Central memory CD8-positive, alpha-beta T cell (primary cell): ENCODE measurements at regions not wholly inside any gene's neighbourhood (a gene's known extent, or its start where the extent isn't known, plus 50 kb on each side); places are given as distances from the start of the nearest gene placed in this dataset.

Source experiments
- ATAC-seq: fragments of 150-1000 bp; cut with Tn5 transposase; replicated peaks from 2 replicates; pipeline ENCODE4 v1.10.0; 2022; ENCODE audit warnings: mild to moderate bottlenecking, moderate FRiP score, moderate number of reproducible peaks; ENCODE audit not compliant: poor library complexity, severe bottlenecking; ENCODE audit errors: extremely low read depth
- DNase-seq, 2 donors: peaks; one replicate each; pipeline ENCODE4 v3.0.0; 2021; ENCODE audit warnings: low spot score in 2 of 2
- H3K27ac Mint-ChIP-seq: one replicate; pipeline ENCODE4 v1.8.0; 2022; ENCODE audit warnings: low read depth, mild to moderate bottlenecking, moderate library complexity, mixed read lengths
- H3K27me3 Mint-ChIP-seq: one replicate; pipeline ENCODE4 v1.8.0; 2022; ENCODE audit warnings: mixed read lengths
- H3K36me3 Mint-ChIP-seq: one replicate; pipeline ENCODE4 v1.8.0; 2022; ENCODE audit warnings: mild to moderate bottlenecking, moderate library complexity, mixed read lengths; ENCODE audit not compliant: insufficient read depth
- H3K4me1 Mint-ChIP-seq: one replicate; pipeline ENCODE4 v1.8.0; 2022; ENCODE audit warnings: mixed read lengths
- H3K4me3 Mint-ChIP-seq: one replicate; pipeline ENCODE4 v1.8.0; 2022; ENCODE audit warnings: mild to moderate bottlenecking, moderate library complexity, mixed read lengths
- H3K9me3 Mint-ChIP-seq: one replicate; pipeline ENCODE4 v1.8.0; 2022; ENCODE audit warnings: mixed read lengths

DNA sequence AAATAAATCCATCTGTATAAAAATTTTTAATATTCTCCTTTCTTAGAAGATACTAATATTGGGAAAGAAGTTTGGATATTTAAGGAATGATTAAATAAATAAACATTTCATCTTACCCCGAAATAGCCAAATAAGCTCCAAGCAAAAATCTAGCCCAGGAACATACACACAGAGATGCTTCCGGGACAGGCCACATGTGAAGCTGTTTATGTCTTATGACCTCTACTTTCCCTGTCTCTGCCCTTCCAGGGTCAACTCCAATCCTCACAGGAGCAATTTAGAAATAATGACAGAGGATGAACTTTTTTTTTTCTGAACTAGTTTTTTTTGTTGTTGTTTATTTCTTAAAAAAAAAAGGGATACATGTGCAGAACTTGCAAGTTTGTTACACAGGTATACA, 89.4 kb downstream of the BTG1 start:
- no peak for DNase-seq
- Mint-ChIP-seq H3K9me3 (peaks cover 6% of the 10 kb centered on the region), H3K27me3 (no peaks in the 10 kb centered on the region), H3K36me3 (peaks cover 3% of the 10 kb centered on the region), H3K4me1 (peaks cover 36% of the 10 kb centered on the region), H3K27ac (no peak overlapping the region), H3K4me3 (peak overlapping the region; percentile 36)
- no peak for ATAC-seq

DNA sequence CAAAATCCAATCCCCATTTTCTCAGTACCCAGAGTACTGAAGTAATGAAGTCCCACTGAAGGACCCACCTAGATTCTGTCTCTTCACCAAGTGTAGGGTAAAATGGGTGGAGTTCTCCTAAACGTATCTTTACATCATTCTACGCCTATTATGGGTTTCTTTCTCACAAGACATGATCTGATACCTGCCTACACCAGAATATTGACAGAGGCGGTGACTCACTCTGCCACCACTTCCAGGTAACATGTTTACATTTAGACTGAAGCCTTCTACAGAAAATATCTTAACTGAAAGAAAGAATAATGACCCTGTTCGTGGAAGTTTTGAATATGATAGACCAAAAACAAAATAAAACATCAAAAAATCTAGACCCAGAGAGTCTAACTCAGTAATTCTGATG, 89.8 kb downstream of the BTG1 start:
- H3K4me1 Mint-ChIP-seq: peaks cover 36% of the 10 kb centered on the region
- H3K36me3 Mint-ChIP-seq: peaks cover 4% of the 10 kb centered on the region
- H3K27ac Mint-ChIP-seq: peak overlapping the region; percentile 77
- peaks cover 6% of the 10 kb centered on the region for H3K9me3 Mint-ChIP-seq
- H3K27me3 Mint-ChIP-seq: no peaks in the 10 kb centered on the region
- ATAC-seq (peak; percentile 95), DNase-seq (peak in 1 of 2 donors; percentile 28)
- H3K4me3 Mint-ChIP-seq: peak overlapping the region; percentile 36

DNA sequence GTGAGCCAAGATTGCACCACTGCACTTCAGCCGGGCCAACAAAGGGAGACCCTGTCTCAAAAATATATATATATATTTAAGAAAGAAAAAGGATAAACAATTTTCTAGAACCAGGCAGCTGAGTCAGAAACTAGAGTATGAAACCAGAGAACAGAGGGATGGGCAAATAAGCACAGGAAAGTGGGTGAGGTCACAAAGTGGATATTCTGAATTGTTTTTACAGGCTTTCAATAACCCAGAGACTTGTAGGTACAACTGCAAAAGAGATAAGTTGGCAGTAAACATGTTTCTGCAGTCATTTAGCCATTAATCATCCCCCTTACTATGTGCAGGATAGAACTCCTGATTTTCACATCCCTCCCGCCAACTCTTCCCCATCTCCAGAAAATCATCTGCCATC, 94.2 kb downstream of the BTG1 start:
- Mint-ChIP-seq H3K9me3 (peaks cover 6% of the 10 kb centered on the region), H3K27ac (no peak overlapping the region), H3K27me3 (no peaks in the 10 kb centered on the region), H3K4me3 (no peak overlapping the region), H3K4me1 (peaks cover 36% of the 10 kb centered on the region), H3K36me3 (peaks cover 2% of the 10 kb centered on the region)
- no peak for DNase-seq
- no peak for ATAC-seq

DNA sequence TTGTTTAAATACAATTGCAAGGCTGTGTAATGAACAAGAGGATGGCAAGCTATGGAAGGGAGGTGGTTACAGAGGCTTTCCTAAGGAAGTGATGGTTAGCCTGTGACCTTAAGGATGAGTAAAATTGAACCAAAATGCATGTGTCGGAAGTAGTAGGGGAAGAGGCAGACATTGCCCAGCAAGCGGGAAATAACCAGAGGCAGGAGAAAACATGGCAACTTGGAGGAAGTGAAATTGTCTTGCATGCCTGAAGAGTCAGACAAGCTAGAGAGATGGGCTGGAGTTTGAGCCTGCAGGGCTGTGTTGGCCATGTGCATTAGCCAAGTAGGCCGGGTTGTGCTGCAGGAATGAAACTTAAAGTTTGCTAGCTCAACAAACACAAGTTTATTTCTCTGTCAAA, 96.2 kb downstream of the BTG1 start:
- no peaks in the 10 kb centered on the region for H3K27me3 Mint-ChIP-seq
- peaks cover 2% of the 10 kb centered on the region for H3K36me3 Mint-ChIP-seq
- DNase-seq (no peak), ATAC-seq (no peak)
- H3K9me3 Mint-ChIP-seq: peaks cover 6% of the 10 kb centered on the region
- H3K4me3 Mint-ChIP-seq: no peak overlapping the region
- H3K4me1 Mint-ChIP-seq: peaks cover 32% of the 10 kb centered on the region
- no peak overlapping the region for H3K27ac Mint-ChIP-seq

DNA sequence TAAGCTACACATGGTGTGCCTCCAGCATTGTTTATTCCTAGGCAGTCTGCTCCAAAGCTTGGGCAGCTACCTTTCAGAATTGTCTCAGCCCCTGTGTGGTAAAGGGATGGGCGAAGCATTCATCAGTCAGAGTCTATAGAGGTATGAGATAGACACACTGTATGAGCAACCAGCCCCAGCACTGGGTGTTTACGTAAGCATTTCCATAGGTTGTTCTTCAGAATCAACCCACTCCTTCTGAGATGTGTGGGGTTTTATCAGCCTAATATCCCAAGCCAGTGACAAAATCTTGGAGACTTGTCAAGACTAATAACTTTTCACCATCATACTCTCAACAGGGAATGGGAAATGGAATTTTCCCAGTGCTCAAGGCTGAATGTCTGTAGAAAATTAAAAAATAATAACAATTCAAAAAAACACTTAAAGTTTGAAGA, 98.2 kb downstream of the BTG1 start:
- Mint-ChIP-seq H3K4me1 (peaks cover 36% of the 10 kb centered on the region), H3K36me3 (peaks cover 2% of the 10 kb centered on the region), H3K4me3 (peak overlapping the region; percentile 74), H3K9me3 (no peaks in the 10 kb centered on the region), H3K27me3 (no peaks in the 10 kb centered on the region), H3K27ac (peak overlapping the region; percentile 81)
- DNase-seq (no peak), ATAC-seq (peak; percentile 66)

DNA sequence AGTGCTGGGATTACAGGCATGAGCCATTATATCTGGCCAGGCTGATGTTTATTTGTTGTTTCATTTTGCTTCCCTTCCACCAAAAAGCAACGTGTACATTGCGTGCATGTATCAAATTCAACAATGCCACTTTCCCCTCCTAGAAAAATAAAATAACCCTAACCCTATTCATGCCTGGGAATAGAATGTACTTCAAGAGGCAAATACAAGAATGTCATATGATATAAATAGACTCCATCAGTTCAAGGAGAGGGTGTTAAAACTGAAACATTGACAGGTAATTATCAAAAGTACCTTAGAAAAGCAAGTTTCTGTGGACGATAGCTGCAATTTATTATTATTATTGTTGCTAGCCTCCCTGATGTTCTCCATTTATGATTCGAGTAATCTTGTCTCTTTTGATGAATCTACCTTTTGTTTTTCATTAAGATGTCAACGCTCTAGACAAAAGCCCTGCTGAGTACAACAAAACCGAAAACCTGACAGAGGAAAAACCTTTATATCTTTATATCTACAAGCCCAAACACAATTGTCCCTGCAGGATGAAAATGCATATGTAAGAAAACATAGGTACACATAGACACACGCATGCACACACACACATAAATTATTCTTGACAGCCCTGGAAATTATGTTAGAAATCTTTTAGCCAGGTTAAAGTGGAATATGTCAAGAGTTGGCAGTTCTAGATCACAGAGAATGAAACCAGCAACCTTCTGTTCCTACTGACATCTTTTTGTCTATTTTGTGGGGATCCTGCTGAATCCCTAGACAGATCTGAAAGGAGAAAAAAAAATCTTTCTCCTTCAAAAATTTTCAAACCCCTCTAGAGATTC, 98.9 kb downstream of the BTG1 start:
- peak overlapping the region; percentile 81 for H3K27ac Mint-ChIP-seq
- peak; percentile 30 for ATAC-seq

DNA sequence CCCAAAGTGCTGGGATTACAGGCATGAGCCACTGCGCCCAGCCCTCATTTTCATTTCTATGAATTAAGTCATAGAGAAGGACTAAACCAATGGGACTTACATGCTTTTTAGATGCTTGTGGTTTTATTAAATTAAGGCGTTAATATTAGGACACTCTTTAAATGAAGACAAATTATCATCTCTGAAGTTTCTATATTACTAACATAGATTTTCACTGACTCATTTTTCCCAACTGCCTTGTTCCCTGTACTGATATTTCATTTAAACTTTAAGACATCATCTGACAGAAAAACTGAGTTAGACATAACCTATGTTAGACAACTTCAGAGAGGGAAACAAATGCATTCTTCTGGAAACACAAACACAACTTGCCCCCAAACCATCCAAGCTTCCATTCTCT, 99.8 kb downstream of the BTG1 start:
- Mint-ChIP-seq H3K27ac (peak overlapping the region; percentile 81), H3K4me1 (peaks cover 45% of the 10 kb centered on the region), H3K9me3 (no peaks in the 10 kb centered on the region), H3K4me3 (peak overlapping the region; percentile 74), H3K27me3 (no peaks in the 10 kb centered on the region), H3K36me3 (peaks cover under 1% of the 10 kb centered on the region)
- DNase-seq: no peak
- no peak for ATAC-seq

More for the DNA sequence above, 98.9 kb downstream of the BTG1 start:
- H3K27me3 Mint-ChIP-seq: no peaks in the 10 kb centered on the region
- no peaks in the 10 kb centered on the region for H3K9me3 Mint-ChIP-seq
- no peak for DNase-seq
- H3K4me3 Mint-ChIP-seq: peak overlapping the region; percentile 74
- peaks cover 2% of the 10 kb centered on the region for H3K36me3 Mint-ChIP-seq
- H3K4me1 Mint-ChIP-seq: peaks cover 39% of the 10 kb centered on the region

DNA sequence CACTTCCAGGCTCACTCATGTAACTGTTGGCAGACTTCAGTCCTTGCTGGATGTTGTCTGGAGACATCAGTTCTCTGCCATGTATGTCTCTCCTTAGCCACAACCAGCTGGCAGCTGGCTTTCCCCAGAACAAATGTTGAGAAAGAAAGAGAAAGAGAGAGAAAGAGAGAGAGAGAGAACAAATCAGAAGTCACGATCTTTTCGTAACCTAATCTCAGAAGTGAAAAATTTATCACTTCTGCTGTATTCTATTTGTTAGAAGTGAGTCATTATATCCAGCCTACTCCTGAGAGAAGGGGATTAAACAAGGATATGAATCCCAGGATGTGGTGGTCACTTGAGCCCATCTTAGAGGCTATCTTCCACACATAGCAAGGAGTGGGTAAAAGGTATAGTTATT, 101.2 kb downstream of the BTG1 start:
- no peaks in the 10 kb centered on the region for H3K9me3 Mint-ChIP-seq
- DNase-seq (no peak), ATAC-seq (no peak)
- H3K4me1 Mint-ChIP-seq: peaks cover 45% of the 10 kb centered on the region
- no peaks in the 10 kb centered on the region for H3K36me3 Mint-ChIP-seq
- no peak overlapping the region for H3K27ac Mint-ChIP-seq
- H3K27me3 Mint-ChIP-seq: no peaks in the 10 kb centered on the region
- H3K4me3 Mint-ChIP-seq: no peak overlapping the region

DNA sequence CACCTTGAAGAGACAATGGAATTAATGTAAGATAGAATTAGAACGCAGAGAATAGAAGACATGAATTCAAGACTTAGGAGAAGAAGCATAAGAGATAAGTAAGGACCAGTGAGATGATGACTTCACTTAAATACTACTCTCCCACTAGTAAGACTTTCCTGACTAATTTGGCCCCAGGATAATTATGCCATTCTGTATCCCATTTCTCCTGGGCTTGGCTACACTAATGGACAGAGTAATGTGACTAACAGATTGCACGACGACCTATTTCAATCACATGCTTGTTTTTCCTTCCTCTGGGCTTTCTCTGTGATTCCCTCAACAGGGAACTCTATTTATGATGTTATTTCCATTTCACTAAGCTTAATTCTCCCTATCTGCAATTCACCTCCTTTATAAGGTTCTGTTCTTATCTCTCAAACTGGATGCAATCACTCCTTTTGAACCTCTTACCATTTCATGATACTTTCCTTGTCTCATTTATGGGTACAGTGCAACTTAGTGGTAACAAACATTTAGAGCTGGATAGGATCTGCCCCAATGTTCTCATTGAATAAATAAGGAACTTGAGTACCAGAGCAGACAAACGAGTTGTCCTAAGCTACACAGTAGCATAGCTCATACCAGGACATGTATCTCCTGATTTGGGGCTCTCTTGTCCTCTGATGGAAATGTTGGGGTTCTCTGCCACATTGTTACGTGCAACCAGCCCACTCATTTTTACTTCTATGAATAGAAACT, 102.7 kb downstream of the BTG1 start:
- Mint-ChIP-seq H3K27me3 (no peaks in the 10 kb centered on the region), H3K36me3 (no peaks in the 10 kb centered on the region), H3K4me3 (no peak overlapping the region), H3K4me1 (peaks cover 48% of the 10 kb centered on the region), H3K27ac (no peak overlapping the region), H3K9me3 (no peaks in the 10 kb centered on the region)
- ATAC-seq: no peak
- DNase-seq: no peak

DNA sequence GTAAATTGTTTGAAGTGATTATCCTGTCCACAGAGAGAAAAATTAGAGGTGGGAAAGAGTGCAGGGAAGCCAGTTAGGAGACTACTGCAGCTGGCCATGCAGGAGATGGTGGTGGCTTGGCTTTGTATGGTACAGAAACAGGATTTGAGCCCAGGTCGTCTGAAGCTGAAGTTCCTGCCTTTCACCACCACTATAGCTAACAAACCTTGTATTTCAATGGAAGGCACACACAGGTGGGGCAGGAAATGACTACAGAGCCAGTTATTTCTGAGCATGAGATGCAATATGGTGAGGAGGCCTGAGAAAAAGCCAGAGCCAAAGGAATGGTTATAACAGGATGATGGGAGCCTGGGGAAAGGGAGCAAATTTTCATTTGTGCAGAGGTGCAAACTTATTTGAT, 103.9 kb downstream of the BTG1 start:
- H3K27ac Mint-ChIP-seq: no peak overlapping the region
- DNase-seq: no peak
- H3K4me3 Mint-ChIP-seq: no peak overlapping the region

DNA sequence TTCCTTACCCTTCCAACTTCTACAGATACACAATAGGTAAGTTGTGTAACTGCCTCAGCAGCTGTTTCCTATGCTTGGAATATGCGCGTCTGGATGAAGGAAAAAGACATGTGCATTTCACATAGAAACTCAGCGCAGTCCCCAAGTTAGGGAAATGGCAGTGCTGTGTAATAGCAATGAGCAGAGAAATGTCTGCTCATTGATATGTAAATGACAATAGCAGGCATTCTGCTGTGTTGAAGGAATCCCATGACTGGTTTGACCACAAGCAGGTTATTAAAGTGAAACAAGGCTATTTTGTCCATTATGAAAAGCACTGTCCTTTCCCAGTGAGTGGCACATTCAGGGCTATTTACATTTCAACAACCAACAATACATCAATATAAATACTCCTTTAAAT, 106.6 kb downstream of the BTG1 start:
- H3K27me3 Mint-ChIP-seq: no peaks in the 10 kb centered on the region
- peaks cover 3% of the 10 kb centered on the region for H3K36me3 Mint-ChIP-seq
- no peak for ATAC-seq
- H3K4me1 Mint-ChIP-seq: peaks cover 64% of the 10 kb centered on the region
- H3K4me3 Mint-ChIP-seq: no peak overlapping the region
- no peak overlapping the region for H3K27ac Mint-ChIP-seq
- DNase-seq: no peak
- H3K9me3 Mint-ChIP-seq: no peaks in the 10 kb centered on the region

More for the DNA sequence above, 103.9 kb downstream of the BTG1 start:
- H3K4me1 Mint-ChIP-seq: peaks cover 56% of the 10 kb centered on the region
- H3K9me3 Mint-ChIP-seq: no peaks in the 10 kb centered on the region
- peak; percentile 77 for ATAC-seq
- H3K27me3 Mint-ChIP-seq: no peaks in the 10 kb centered on the region
- no peaks in the 10 kb centered on the region for H3K36me3 Mint-ChIP-seq

DNA sequence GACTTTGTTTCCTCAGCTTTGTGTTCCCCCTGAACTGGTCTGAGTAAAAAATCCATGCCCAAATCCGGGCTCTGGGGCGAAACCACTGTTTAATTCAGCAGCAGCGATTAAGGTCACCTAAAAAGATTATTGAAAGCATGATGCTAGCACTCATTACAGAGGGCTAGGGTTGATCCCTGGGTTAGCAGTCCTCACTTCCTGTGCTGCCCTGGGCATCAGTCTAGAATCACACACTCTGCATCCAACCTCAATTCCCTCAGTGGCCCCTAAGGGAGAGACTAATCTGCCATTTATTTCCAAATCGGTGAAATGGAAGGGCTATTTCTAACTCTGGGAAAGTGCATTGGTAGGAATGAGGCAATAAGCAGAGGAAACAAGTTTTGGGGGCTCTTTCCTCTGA, 107.2 kb downstream of the BTG1 start:
- Mint-ChIP-seq H3K36me3 (peaks cover 4% of the 10 kb centered on the region), H3K4me3 (no peak overlapping the region), H3K9me3 (no peaks in the 10 kb centered on the region), H3K27ac (no peak overlapping the region), H3K27me3 (no peaks in the 10 kb centered on the region), H3K4me1 (peaks cover 68% of the 10 kb centered on the region)
- no peak for ATAC-seq
- no peak for DNase-seq
